A673 (cell line): ENCODE measurements at regions not wholly inside any gene's neighbourhood (a gene's known extent, or its start where the extent isn't known, plus 50 kb on each side); places are given as distances from the start of the nearest gene placed in this dataset.

Experiments
- BruUV-seq: library from RNA; stranded (reverse); fragments of 400-500 nt; replicated peaks from 2 replicates; lab custom pipeline; 2021; lab: Mats Ljungman, UMichigan
- CTCF ChIA-PET: fragments of 300-600 bp; sonication (Branson Sonifier 250); formaldehyde crosslinking; loops from one replicate; lab custom pipeline; 2022; ENCODE audit warnings: antibody characterized with exemption; lab: Charles Lee
- POLR2A ChIA-PET: fragments of 300-600 bp; sonication (Branson Sonifier 250); formaldehyde crosslinking; loops from one replicate; lab custom pipeline; 2022; ENCODE audit warnings: antibody characterized with exemption; ENCODE audit not compliant: low non-redundant PET; lab: Charles Lee
- DNase-seq: peaks from one replicate; pipeline ENCODE4 v3.0.0-alpha.2; 2015; ENCODE audit warnings: low spot score
- H3K27ac ChIP-seq: fragments of 200-600 bp; sonication (generic); 2 replicates; pipeline ENCODE4 v1.5.1; 2016; ENCODE audit warnings: mixed run types, low read depth, mild to moderate bottlenecking, mixed read lengths, antibody characterized with exemption, low read length; ENCODE audit not compliant: poor library complexity, severe bottlenecking
- H3K27me3 ChIP-seq: fragments of 200-600 bp; sonication (generic); replicated peaks from 2 replicates; pipeline ENCODE4 v1.6.1; 2017; ENCODE audit warnings: mixed run types, low read depth, mild to moderate bottlenecking, mixed read lengths, antibody characterized with exemption, low read length; ENCODE audit not compliant: insufficient read depth, poor library complexity
- H3K36me3 ChIP-seq: fragments of 200-600 bp; sonication (generic); 2 replicates; pipeline ENCODE4 v1.6.1; 2016; ENCODE audit warnings: mixed run types, mild to moderate bottlenecking, mixed read lengths, antibody characterized with exemption, low read length; ENCODE audit not compliant: insufficient read depth, poor library complexity, severe bottlenecking
- H3K4me1 ChIP-seq: fragments of 200-600 bp; sonication (generic); 2 replicates; pipeline ENCODE4 v1.6.1; 2017; ENCODE audit warnings: mixed run types, mild to moderate bottlenecking, mixed read lengths, antibody characterized with exemption, low read length; ENCODE audit not compliant: insufficient read depth, poor library complexity, severe bottlenecking
- H3K4me3 ChIP-seq: fragments of 200-600 bp; sonication (generic); 2 replicates; pipeline ENCODE4 v1.5.1; 2016; ENCODE audit warnings: low read depth, mixed run types, mild to moderate bottlenecking, mixed read lengths, low read length; ENCODE audit not compliant: poor library complexity, severe bottlenecking
- H3K9me3 ChIP-seq: fragments of 200-600 bp; sonication (generic); 2 replicates; pipeline ENCODE4 v1.6.1; 2016; ENCODE audit warnings: mixed run types, low read depth, mild to moderate bottlenecking, mixed read lengths, antibody characterized with exemption, low read length; ENCODE audit not compliant: poor library complexity, severe bottlenecking
- CTCF ChIP-seq: fragments of 300-800, 200-600 bp; sonication (generic); conservative IDR thresholded peaks from 2 replicates; pipeline ENCODE4 v1.5.1; 2017; ENCODE audit warnings: low read depth, mild to moderate bottlenecking, antibody characterized with exemption, low read length, moderate library complexity, mixed read lengths
- EZH2 ChIP-seq: fragments of 200-600 bp; sonication (generic); IDR thresholded peaks from 2 replicates; pipeline ENCODE4 v1.6.1; 2017; ENCODE audit warnings: borderline replicate concordance, low read depth, mild to moderate bottlenecking, mixed read lengths, antibody characterized with exemption, low read length; ENCODE audit not compliant: poor library complexity, severe bottlenecking
- intact Hi-C: fragments of 100-400 bp; cut with micrococcal nuclease; formaldehyde crosslinking; loops from one replicate; pipeline ENCODE4 v1.10.0; 2022; ENCODE audit not compliant: unreplicated experiment

GRCh38 chr17:77540531-77540930, 399.8 kb downstream of the SEC14L1 start:
- POLR2A ChIA-PET, result no interaction called here
- H3K4me3 ChIP-seq, result no peak overlapping the region
- DNase-seq, result no peak

GRCh38 chr17:77540975-77541374, 400.2 kb downstream of the SEC14L1 start:
- TF ChIP-seq EZH2 (no peak), CTCF (no peak)
- DNase-seq, result no peak
- no TSS peak for BruUV-seq
- H3K27ac ChIP-seq, result no peak overlapping the region
- peaks cover 20% of the 10 kb centered on the region for H3K4me1 ChIP-seq
- H3K4me3 ChIP-seq, result no peak overlapping the region
- intact Hi-C loops, result no loop called here
- no peaks in the 10 kb centered on the region for H3K36me3 ChIP-seq
- H3K9me3 ChIP-seq, result no peaks in the 10 kb centered on the region
- ChIA-PET CTCF (no interaction called here), POLR2A (no interaction called here)
- H3K27me3 ChIP-seq, result no peaks in the 10 kb centered on the region

More at GRCh38 chr17:77540531-77540930, 399.8 kb downstream of the SEC14L1 start:
- no peaks in the 10 kb centered on the region for H3K36me3 ChIP-seq
- peaks cover 24% of the 10 kb centered on the region for H3K4me1 ChIP-seq
- no peak for TF ChIP-seq CTCF
- TF ChIP-seq EZH2, result no peak
- no peaks in the 10 kb centered on the region for H3K9me3 ChIP-seq
- H3K27ac ChIP-seq, result no peak overlapping the region
- intact Hi-C loops, result no loop called here
- CTCF ChIA-PET, result no interaction called here
- BruUV-seq, result no TSS peak
- H3K27me3 ChIP-seq, result no peaks in the 10 kb centered on the region

GRCh38 chr17:77542011-77542410, 401.2 kb downstream of the SEC14L1 start:
- POLR2A ChIA-PET, result no interaction called here
- intact Hi-C loops, result no loop called here
- Histone ChIP-seq H3K9me3 (no peaks in the 10 kb centered on the region), H3K27me3 (no peaks in the 10 kb centered on the region), H3K36me3 (no peaks in the 10 kb centered on the region), H3K4me1 (peaks cover 25% of the 10 kb centered on the region), H3K4me3 (no peak overlapping the region), H3K27ac (no peak overlapping the region)
- no TSS peak for BruUV-seq
- CTCF ChIA-PET, result interaction anchor here (1.6 kb wide), 1 partner anchor 472 kb away, joined by 12 read pairs; no protein-coding TSS in a partner anchor
- no peak for DNase-seq
- TF ChIP-seq CTCF (no peak), EZH2 (no peak)
